ENCODE measurements at regions not wholly inside any gene's neighbourhood (a gene's known extent, or its start where the extent isn't known, plus 50 kb on each side); places are given as distances from the start of the nearest gene placed in this dataset.

DNA sequence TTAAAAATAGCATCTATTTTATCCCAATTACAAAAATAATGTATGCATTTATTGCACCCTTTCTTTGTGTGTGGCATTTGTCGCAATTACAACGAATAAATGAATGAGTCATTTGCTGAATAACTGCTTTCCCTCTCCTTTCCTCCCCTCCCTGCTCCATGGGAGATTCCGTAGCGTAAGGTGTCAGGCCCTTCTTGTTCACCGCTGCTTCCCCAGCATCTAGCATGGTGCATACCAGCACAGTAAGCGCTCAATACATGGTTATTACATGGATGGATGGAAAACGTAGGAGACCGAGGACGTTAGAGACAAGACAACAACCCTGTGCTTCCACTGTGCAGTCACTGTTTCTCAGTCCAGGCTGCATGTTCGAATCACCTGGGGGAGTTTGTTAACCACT lies 336.0 kb upstream of the EEF2KMT start:
- intact Hi-C loops (cut with DNase I) = no loop called here
- H3K9ac ChIP-seq (ENCODE audit: low read depth in 2 of 2, low read length in 2 of 2) = no peak overlapping the region
- DNase-seq = no peak

GRCh38 chr16:5432166-5432565 lies 334.6 kb upstream of the EEF2KMT start:
- H3K36me3 ChIP-seq = no peaks in the 10 kb centered on the region
- intact Hi-C loops (cut with DNase I) = no loop called here

More for the DNA sequence above, 336.0 kb upstream of the EEF2KMT start:
- Histone ChIP-seq H3K9me3 (no peaks in the 10 kb centered on the region), H3K27ac (no peak overlapping the region), H3K4me1 (no peaks in the 10 kb centered on the region), H3K36me3 (no peaks in the 10 kb centered on the region), H3K4me3 (no peak overlapping the region), H3K27me3 (no peaks in the 10 kb centered on the region)
- TF ChIP-seq, protein P1, sequence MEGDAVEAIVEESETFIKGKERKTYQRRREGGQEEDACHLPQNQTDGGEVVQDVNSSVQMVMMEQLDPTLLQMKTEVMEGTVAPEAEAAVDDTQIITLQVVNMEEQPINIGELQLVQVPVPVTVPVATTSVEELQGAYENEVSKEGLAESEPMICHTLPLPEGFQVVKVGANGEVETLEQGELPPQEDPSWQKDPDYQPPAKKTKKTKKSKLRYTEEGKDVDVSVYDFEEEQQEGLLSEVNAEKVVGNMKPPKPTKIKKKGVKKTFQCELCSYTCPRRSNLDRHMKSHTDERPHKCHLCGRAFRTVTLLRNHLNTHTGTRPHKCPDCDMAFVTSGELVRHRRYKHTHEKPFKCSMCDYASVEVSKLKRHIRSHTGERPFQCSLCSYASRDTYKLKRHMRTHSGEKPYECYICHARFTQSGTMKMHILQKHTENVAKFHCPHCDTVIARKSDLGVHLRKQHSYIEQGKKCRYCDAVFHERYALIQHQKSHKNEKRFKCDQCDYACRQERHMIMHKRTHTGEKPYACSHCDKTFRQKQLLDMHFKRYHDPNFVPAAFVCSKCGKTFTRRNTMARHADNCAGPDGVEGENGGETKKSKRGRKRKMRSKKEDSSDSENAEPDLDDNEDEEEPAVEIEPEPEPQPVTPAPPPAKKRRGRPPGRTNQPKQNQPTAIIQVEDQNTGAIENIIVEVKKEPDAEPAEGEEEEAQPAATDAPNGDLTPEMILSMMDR (IDR thresholded peaks at IDR 0.05) = no peak

DNA sequence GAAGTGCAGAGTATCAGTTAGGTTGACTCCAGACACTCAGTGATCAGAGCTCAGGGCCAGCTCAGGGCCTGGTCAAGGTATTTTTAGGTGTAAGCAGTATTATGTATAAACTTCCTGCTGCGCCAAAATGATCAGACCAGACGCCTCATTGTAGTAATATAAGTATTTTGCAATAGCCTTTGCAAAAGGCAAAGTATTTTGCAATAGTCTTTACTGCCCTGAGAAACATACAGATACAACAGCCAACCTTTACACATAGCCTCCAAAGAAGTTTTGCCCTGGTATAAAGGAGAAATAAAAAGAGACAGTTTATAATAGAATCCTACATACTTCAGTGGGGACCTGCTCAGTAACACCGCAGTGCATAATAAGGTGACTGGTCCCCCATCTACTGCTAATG lies 333.0 kb upstream of the EEF2KMT start:
- H3K9ac ChIP-seq (ENCODE audit: low read depth in 2 of 2, low read length in 2 of 2) = no peak overlapping the region
- H3K27ac ChIP-seq = no peak overlapping the region
- H3K4me3 ChIP-seq = no peak overlapping the region
- no peaks in the 10 kb centered on the region for H3K36me3 ChIP-seq
- no peak for DNase-seq
- H3K9me3 ChIP-seq = no peaks in the 10 kb centered on the region
- H3K4me1 ChIP-seq = no peaks in the 10 kb centered on the region
- H3K27me3 ChIP-seq = no peaks in the 10 kb centered on the region
- TF ChIP-seq, protein P1 (IDR thresholded peaks at IDR 0.05) = no peak
- intact Hi-C loops (cut with DNase I) = no loop called here

More at GRCh38 chr16:5432166-5432565, 334.6 kb upstream of the EEF2KMT start:
- no peak overlapping the region for H3K4me3 ChIP-seq
- H3K27ac ChIP-seq = no peak overlapping the region
- TF ChIP-seq, protein P1 (IDR thresholded peaks at IDR 0.05) = no peak
- no peak for DNase-seq
- H3K4me1 ChIP-seq = no peaks in the 10 kb centered on the region
- H3K27me3 ChIP-seq = no peaks in the 10 kb centered on the region
- H3K9me3 ChIP-seq = no peaks in the 10 kb centered on the region
- H3K9ac ChIP-seq (ENCODE audit: low read depth in 2 of 2, low read length in 2 of 2) = no peak overlapping the region

DNA sequence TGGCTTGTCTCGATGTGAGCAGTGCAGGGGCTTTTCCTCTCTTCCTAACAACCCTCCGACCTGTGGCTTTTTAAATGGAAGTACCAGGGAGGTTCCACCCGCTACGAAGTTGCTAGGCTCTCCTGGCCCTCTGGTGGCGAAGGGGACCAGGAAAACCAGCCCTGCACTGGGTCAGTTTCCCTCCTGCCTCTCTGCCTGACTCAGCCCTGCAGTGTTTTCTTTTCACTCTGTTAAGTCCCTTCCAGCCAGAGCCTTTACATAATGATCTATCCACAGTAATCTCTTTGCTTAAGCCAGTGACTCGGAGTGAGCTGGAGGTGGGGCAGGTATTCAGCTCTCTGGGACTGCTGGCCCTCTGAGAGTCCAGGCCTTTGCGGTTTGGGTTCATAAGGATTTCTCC lies 331.3 kb upstream of the EEF2KMT start:
- Histone ChIP-seq H3K27ac (no peak overlapping the region), H3K27me3 (no peaks in the 10 kb centered on the region), H3K9ac (ENCODE audit: low read depth in 2 of 2, low read length in 2 of 2) (no peak overlapping the region), H3K4me3 (no peak overlapping the region), H3K36me3 (no peaks in the 10 kb centered on the region), H3K9me3 (no peaks in the 10 kb centered on the region), H3K4me1 (no peaks in the 10 kb centered on the region)
- DNase-seq = peak; percentile 26
- TF ChIP-seq, protein P1 (IDR thresholded peaks at IDR 0.05) = no peak
- intact Hi-C loops (cut with DNase I) = loop anchor here (5.0 kb wide), 1 partner anchor 192 kb away; no protein-coding TSS in a partner anchor

- intact Hi-C loops (cut with DNase I) = loop anchor here (5.0 kb wide), 1 partner anchor 190 kb away; no protein-coding TSS in a partner anchor
- no peaks in the 10 kb centered on the region for H3K4me1 ChIP-seq
- H3K36me3 ChIP-seq = no peaks in the 10 kb centered on the region
- no peaks in the 10 kb centered on the region for H3K27me3 ChIP-seq
- H3K9me3 ChIP-seq = no peaks in the 10 kb centered on the region
- no peak overlapping the region for H3K4me3 ChIP-seq
- TF ChIP-seq, protein P1 (IDR thresholded peaks at IDR 0.05) = no peak
- H3K9ac ChIP-seq (ENCODE audit: low read depth in 2 of 2, low read length in 2 of 2) = no peak overlapping the region
- H3K27ac ChIP-seq = no peak overlapping the region
- DNase-seq = no peak
Observed at GRCh38 chr16:5427571-5427970, 330.0 kb upstream of the EEF2KMT start.

All from colonic mucosa (tissue), 4 donors.